ENCODE measurements at regions not wholly inside any gene's neighbourhood (a gene's known extent, or its start where the extent isn't known, plus 50 kb on each side); places are given as distances from the start of the nearest gene placed in this dataset.

GRCh38 chr15:96622714-96623113 is 292.2 kb downstream of the NR2F2 start:
- H3K36me3 Mint-ChIP-seq (ENCODE audit: insufficient read depth, unreplicated experiment) = no peaks in the 10 kb centered on the region

DNA sequence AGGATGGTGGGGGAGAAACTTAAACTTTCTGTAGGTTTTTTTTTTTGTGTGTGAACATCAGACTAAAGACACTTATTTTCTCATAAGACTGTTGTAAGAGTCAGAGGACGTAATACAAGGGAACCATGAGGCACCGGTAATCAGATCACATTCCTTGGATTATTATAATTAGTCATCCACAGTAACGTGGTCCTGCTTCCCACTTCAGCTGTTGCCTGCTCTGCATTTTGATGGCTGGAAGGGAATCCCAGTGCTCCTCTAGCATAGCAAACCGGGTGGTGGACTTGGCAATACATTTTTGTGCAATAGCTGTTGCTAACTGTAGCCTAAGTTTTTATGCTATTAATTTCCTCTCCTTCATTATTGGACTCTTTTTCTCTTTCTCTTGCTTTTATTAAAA is 294.8 kb downstream of the NR2F2 start:
- no peak for TF ChIP-seq CTCF (IDR thresholded peaks at IDR 0.05; ENCODE audit: unreplicated experiment)
- Mint-ChIP-seq H3K27ac (ENCODE audit: unreplicated experiment) (no peak overlapping the region), H3K27me3 (ENCODE audit: unreplicated experiment) (no peaks in the 10 kb centered on the region), H3K4me1 (ENCODE audit: low read depth, unreplicated experiment) (no peaks in the 10 kb centered on the region), H3K36me3 (ENCODE audit: insufficient read depth, unreplicated experiment) (no peaks in the 10 kb centered on the region), H3K4me3 (ENCODE audit: low read depth, unreplicated experiment) (no peak overlapping the region), H3K9me3 (ENCODE audit: low read depth, unreplicated experiment) (no peaks in the 10 kb centered on the region)
- no TSS peak for BruUV-seq (replicated peaks)
- intact Hi-C loops (cut with micrococcal nuclease; ENCODE audit: unreplicated experiment) = no loop called here
- DNase-seq = no peak
- CTCF ChIA-PET = no interaction called here

More at GRCh38 chr15:96622714-96623113, 292.2 kb downstream of the NR2F2 start:
- no peak overlapping the region for H3K27ac Mint-ChIP-seq (ENCODE audit: unreplicated experiment)
- no peak for DNase-seq
- H3K9me3 Mint-ChIP-seq (ENCODE audit: low read depth, unreplicated experiment) = no peaks in the 10 kb centered on the region
- no peaks in the 10 kb centered on the region for H3K27me3 Mint-ChIP-seq (ENCODE audit: unreplicated experiment)
- intact Hi-C loops (cut with micrococcal nuclease; ENCODE audit: unreplicated experiment) = no loop called here
- no peaks in the 10 kb centered on the region for H3K4me1 Mint-ChIP-seq (ENCODE audit: low read depth, unreplicated experiment)
- no TSS peak for BruUV-seq (replicated peaks)
- TF ChIP-seq CTCF (IDR thresholded peaks at IDR 0.05; ENCODE audit: unreplicated experiment) = no peak
- CTCF ChIA-PET = interaction anchor here (0.8 kb wide), 1 partner anchor 10 kb away, joined by 3 read pairs; no protein-coding TSS in a partner anchor
- H3K4me3 Mint-ChIP-seq (ENCODE audit: low read depth, unreplicated experiment) = no peak overlapping the region

GRCh38 chr15:96627031-96627568 is 296.6 kb downstream of the NR2F2 start:
- H3K4me3 Mint-ChIP-seq (ENCODE audit: low read depth, unreplicated experiment) = no peak overlapping the region
- intact Hi-C loops (cut with micrococcal nuclease; ENCODE audit: unreplicated experiment) = no loop called here
- H3K9me3 Mint-ChIP-seq (ENCODE audit: low read depth, unreplicated experiment) = no peaks in the 10 kb centered on the region
- DNase-seq = no peak
- H3K4me1 Mint-ChIP-seq (ENCODE audit: low read depth, unreplicated experiment) = no peaks in the 10 kb centered on the region
- no peak overlapping the region for H3K27ac Mint-ChIP-seq (ENCODE audit: unreplicated experiment)
- CTCF ChIA-PET = interaction anchor here (0.6 kb wide), 1 partner anchor 342 kb away, joined by 3 read pairs; no protein-coding TSS in a partner anchor
- TF ChIP-seq CTCF (IDR thresholded peaks at IDR 0.05; ENCODE audit: unreplicated experiment) = no peak
- H3K36me3 Mint-ChIP-seq (ENCODE audit: insufficient read depth, unreplicated experiment) = no peaks in the 10 kb centered on the region
- H3K27me3 Mint-ChIP-seq (ENCODE audit: unreplicated experiment) = no peaks in the 10 kb centered on the region
- BruUV-seq (replicated peaks) = no TSS peak

- CTCF ChIA-PET = no interaction called here
- H3K36me3 Mint-ChIP-seq (ENCODE audit: insufficient read depth, unreplicated experiment) = no peaks in the 10 kb centered on the region
- H3K4me3 Mint-ChIP-seq (ENCODE audit: low read depth, unreplicated experiment) = no peak overlapping the region
- intact Hi-C loops (cut with micrococcal nuclease; ENCODE audit: unreplicated experiment) = no loop called here
- H3K27me3 Mint-ChIP-seq (ENCODE audit: unreplicated experiment) = no peaks in the 10 kb centered on the region
- no TSS peak for BruUV-seq (replicated peaks)
- no peak for DNase-seq
- TF ChIP-seq CTCF (IDR thresholded peaks at IDR 0.05; ENCODE audit: unreplicated experiment) = no peak
- no peaks in the 10 kb centered on the region for H3K4me1 Mint-ChIP-seq (ENCODE audit: low read depth, unreplicated experiment)
- H3K27ac Mint-ChIP-seq (ENCODE audit: unreplicated experiment) = no peak overlapping the region
- H3K9me3 Mint-ChIP-seq (ENCODE audit: low read depth, unreplicated experiment) = no peaks in the 10 kb centered on the region
These were observed 299.0 kb downstream of the NR2F2 start for GRCh38 chr15:96629511-96629910.

Measured in Calu3 (cell line).